GM12873 (cell line): ENCODE measurements at regions not wholly inside any gene's neighbourhood (a gene's known extent, or its start where the extent isn't known, plus 50 kb on each side); places are given as distances from the start of the nearest gene placed in this dataset.

Experiments used
- TF ChIP-seq, protein P1 (sequence below): IDR thresholded peaks from 2 replicates; pipeline ENCODE4 v1.5.1; 2012; ENCODE audit warnings: low read depth, mild to moderate bottlenecking, moderate library complexity, low read length, control low read depth; ENCODE audit not compliant: insufficient read depth; ENCODE audit errors: missing control alignments

DNA sequence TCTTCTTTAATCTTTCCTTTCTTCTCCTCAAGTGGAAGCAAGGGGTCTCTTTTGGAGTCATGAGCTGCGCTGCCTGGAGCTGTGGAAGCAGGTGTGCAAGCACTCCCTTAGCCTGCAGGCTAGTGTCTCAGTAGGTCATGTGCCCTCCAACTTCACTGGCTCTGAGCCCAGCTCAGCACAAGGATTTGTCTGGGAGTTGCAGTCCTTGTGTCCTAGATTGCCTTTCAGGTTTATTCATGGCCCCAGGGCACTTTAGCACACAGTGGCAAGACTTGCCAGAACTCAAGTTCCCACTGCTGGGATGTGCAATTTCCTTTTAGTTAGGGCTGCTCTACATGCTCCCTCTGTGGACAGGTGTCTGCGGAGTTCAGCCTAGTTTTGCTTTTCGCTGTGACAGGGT, 211.7 kb downstream of the LIG4 start:
- TF ChIP-seq, protein P1, sequence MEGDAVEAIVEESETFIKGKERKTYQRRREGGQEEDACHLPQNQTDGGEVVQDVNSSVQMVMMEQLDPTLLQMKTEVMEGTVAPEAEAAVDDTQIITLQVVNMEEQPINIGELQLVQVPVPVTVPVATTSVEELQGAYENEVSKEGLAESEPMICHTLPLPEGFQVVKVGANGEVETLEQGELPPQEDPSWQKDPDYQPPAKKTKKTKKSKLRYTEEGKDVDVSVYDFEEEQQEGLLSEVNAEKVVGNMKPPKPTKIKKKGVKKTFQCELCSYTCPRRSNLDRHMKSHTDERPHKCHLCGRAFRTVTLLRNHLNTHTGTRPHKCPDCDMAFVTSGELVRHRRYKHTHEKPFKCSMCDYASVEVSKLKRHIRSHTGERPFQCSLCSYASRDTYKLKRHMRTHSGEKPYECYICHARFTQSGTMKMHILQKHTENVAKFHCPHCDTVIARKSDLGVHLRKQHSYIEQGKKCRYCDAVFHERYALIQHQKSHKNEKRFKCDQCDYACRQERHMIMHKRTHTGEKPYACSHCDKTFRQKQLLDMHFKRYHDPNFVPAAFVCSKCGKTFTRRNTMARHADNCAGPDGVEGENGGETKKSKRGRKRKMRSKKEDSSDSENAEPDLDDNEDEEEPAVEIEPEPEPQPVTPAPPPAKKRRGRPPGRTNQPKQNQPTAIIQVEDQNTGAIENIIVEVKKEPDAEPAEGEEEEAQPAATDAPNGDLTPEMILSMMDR, result no peak

DNA sequence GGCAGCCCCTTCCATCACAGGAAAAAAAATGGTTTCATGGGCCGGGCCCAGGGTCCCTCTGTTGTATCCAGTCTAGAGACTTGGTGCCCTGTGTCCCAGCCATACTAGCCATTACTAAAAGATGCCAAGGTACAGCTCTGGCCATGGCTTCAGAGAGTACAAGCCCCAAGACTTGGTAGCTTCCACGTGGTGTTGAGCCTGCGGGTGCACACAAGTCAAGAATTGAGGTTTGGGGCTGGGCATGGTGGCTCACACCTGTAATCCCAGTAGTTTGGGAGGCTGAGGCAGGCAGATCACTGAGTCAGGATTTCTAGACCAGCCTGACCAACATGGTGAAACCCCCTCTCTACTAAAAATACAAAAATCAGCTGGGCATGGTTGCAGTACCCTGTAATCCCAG, 214.3 kb downstream of the LIG4 start:
- TF ChIP-seq, protein P1, result no peak

DNA sequence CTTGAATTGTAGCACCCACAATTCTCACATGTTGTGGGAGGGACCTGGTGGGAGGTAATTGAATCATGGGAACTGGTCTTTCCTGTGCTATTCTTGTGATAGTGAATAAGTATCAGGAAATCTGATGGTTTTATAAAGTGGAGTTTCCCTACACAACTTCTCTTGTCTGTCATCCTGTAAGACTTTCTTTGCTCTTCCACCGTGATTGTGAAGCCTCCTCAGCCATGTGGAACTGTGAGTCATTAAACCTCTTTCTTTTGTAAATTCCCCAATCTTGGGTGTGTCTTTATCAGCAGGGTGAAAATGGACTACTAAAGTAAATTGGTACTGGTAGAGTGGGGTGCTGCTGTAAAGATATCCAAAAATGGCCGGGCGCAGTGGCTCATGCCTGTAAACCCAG, 215.6 kb downstream of the LIG4 start:
- TF ChIP-seq, protein P1, result no peak

DNA sequence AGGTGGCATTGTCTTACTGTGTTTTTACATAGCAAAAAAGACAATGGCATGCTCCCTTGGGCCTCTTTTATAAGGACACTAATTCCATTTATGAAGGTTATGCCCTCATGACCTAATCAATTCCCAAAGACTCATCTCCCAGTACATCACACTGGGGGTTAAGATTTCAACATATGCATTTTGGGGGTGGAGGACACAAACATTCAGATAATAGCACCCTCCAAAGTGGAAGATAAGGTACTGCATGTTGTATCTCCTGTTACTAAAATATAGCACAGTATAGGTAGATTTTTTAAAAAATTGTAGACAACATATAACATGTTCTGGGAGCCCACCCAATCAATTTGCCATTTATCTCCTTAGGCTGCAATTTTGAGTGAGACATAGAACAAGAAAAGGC, 221.2 kb downstream of the LIG4 start:
- TF ChIP-seq, protein P1, result no peak

DNA sequence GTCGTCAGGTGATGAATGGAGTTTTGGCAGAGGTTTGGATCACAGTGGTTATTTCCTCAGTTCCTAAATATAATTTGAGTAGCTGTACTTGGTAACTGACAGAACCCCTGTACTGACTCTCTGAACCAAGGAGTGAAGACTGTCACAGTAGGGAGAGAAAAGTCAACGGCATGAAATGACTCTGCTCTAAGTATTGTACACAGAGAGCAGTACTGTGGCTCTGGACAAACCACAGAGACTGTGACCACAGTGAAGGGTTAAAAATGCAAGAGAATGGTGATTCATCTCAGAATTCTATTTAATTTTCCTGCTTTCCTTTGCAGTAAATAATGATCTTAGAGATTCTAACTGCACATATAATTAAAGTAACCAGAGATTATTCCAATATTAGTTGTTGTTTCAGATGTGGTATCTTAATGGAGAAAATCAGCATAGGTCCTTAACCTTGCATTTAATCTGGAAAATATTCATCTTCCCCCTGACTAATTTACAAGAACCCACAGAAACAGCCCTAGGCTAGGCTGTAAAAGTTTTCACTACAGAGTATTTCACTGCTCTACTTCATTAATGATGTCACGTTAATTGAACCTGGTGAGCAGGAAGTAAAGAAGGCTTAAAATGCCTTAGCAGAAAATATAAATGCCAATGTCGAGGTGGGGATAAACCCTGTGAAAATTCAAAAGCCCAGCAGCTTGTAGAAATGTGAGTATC, 221.9 kb downstream of the LIG4 start:
- TF ChIP-seq, protein P1, result no peak

DNA sequence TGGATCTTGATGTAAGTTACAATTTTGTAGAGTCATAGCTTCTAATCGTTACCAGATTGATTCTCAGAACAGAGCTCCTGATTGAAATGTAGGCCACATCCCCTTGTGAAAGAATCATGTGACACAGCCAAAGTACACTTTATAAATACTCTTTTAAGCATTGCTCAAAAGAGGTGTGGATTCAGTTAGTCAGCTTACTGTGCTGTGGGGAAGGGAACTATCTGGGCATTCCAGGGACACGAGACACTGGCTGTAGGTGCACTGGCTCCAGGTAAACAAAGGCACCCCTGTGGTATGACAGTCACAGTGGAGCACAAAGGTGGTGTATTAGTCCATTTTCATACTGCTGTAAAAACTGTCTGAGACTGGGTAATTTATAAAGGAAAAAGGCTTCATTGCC, 222.8 kb downstream of the LIG4 start:
- TF ChIP-seq, protein P1, result no peak

DNA sequence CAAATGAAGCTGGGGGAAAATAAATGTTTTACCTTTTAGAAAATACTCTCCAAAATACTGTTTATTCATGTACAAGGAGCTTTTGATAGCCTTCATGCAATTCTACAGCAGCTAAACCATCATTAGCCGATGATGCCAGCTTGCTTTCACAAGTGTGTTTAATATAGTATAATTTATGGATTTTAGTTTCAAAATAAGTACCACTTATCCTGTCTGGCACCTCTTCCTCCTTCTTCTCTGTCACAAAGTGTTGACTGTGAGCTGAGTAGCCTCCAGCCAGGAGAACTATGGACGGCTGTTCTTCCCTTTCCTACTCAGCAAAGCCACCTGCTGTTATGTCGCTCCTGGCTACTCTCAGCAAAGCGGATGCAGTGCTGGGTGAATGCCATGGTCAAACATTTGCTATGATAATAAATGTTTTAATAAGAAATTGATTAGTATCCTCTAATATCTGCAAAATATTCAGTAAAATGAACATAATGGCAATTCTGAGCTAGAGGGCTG, 238.2 kb downstream of the LIG4 start:
- TF ChIP-seq, protein P1, result no peak
